ENCODE measurements at regions not wholly inside any gene's neighbourhood (a gene's known extent, or its start where the extent isn't known, plus 50 kb on each side); places are given as distances from the start of the nearest gene placed in this dataset.

DNA sequence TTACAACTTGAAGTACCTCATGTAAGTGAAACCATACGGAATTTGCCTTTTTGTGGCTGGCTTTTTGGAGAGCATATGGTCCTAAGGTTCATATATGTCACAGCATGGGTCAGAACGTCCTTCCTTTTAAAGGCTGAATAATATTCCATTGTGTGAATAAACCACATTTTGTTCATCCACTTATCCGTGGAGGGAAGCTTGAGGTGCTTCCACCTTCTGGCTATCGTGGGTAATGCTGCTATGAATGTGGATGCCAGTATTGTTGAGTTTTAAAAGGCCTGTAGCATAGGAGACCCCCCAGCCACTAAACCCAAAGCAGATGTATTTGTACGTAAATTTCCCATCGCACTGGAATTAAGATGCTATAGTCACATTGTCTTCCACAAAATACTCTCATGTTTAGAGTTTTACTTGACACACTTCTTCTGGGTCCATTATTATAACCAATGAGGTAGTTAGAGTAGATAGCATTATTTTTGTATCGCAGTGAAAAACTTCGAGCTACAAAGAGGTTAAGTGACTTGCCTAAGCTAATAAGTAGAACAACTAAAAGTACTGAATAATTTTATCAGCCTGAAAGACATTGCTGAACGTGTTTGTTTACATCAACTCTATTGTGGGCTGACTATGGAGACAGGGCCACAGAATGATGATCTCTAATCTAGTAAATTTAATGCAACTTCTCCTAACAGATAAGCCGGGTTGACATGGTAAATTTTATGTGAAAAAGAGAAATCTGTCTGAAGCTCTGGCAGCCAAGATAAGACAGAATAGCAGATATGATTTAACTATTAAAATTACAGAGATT is 183.0 kb upstream of the CTBP2 start:
- TF ChIP-seq, protein P1, sequence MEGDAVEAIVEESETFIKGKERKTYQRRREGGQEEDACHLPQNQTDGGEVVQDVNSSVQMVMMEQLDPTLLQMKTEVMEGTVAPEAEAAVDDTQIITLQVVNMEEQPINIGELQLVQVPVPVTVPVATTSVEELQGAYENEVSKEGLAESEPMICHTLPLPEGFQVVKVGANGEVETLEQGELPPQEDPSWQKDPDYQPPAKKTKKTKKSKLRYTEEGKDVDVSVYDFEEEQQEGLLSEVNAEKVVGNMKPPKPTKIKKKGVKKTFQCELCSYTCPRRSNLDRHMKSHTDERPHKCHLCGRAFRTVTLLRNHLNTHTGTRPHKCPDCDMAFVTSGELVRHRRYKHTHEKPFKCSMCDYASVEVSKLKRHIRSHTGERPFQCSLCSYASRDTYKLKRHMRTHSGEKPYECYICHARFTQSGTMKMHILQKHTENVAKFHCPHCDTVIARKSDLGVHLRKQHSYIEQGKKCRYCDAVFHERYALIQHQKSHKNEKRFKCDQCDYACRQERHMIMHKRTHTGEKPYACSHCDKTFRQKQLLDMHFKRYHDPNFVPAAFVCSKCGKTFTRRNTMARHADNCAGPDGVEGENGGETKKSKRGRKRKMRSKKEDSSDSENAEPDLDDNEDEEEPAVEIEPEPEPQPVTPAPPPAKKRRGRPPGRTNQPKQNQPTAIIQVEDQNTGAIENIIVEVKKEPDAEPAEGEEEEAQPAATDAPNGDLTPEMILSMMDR (conservative IDR thresholded peaks at IDR 0.05; ENCODE audit: low read depth, low read length), result peak; percentile 74
- H3K4me3 ChIP-seq (ENCODE audit: low read depth, low read length), result no peak overlapping the region
- no peak for DNase-seq (ENCODE audit: low read depth)

GRCh38 chr10:125341611-125342010 is 181.2 kb upstream of the CTBP2 start:
- TF ChIP-seq, protein P1 (conservative IDR thresholded peaks at IDR 0.05; ENCODE audit: low read depth, low read length), result no peak
- H3K4me3 ChIP-seq (ENCODE audit: low read depth, low read length), result no peak overlapping the region
- no peak for DNase-seq (ENCODE audit: low read depth)

GRCh38 chr10:125340903-125341302 is 180.5 kb upstream of the CTBP2 start:
- DNase-seq (ENCODE audit: low read depth), result no peak
- H3K4me3 ChIP-seq (ENCODE audit: low read depth, low read length), result no peak overlapping the region
- TF ChIP-seq, protein P1 (conservative IDR thresholded peaks at IDR 0.05; ENCODE audit: low read depth, low read length), result no peak

GRCh38 chr10:125337510-125337909 is 177.1 kb upstream of the CTBP2 start:
- TF ChIP-seq, protein P1 (conservative IDR thresholded peaks at IDR 0.05; ENCODE audit: low read depth, low read length), result peak; percentile 15
- DNase-seq (ENCODE audit: low read depth), result no peak
- no peak overlapping the region for H3K4me3 ChIP-seq (ENCODE audit: low read depth, low read length)

- H3K4me3 ChIP-seq (ENCODE audit: low read depth, low read length), result no peak overlapping the region
- TF ChIP-seq, protein P1 (conservative IDR thresholded peaks at IDR 0.05; ENCODE audit: low read depth, low read length), result no peak
- no peak for DNase-seq (ENCODE audit: low read depth)
Observed at GRCh38 chr10:125334545-125334944, 174.2 kb upstream of the CTBP2 start.

DNA sequence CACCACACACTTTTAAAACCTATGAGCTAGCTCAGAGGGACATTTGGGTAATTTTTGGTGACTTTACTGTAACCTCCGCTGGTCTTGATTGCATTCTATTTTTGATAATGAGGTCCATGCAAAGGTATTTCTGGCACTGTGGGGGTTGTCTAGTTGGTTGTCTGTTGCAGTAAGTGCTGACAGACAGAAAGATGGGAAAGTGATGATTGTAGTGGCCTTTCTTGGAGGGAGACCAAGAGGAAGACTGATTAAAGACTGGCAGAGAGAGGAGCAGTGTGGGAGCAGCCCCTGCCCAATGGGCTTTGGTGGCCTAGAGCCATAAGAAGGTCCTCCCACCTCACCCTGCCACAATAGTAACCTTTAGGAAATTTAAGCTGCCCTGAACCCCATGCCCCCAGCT is 173.4 kb upstream of the CTBP2 start:
- TF ChIP-seq, protein P1 (conservative IDR thresholded peaks at IDR 0.05; ENCODE audit: low read depth, low read length), result no peak
- no peak overlapping the region for H3K4me3 ChIP-seq (ENCODE audit: low read depth, low read length)
- DNase-seq (ENCODE audit: low read depth), result no peak

GRCh38 chr10:125333209-125333591 is 172.8 kb upstream of the CTBP2 start:
- H3K4me3 ChIP-seq (ENCODE audit: low read depth, low read length), result no peak overlapping the region
- TF ChIP-seq, protein P1 (conservative IDR thresholded peaks at IDR 0.05; ENCODE audit: low read depth, low read length), result no peak
- no peak for DNase-seq (ENCODE audit: low read depth)
